Psoas muscle (tissue), 7 donors: ENCODE measurements at regions not wholly inside any gene's neighbourhood (a gene's known extent, or its start where the extent isn't known, plus 50 kb on each side); places are given as distances from the start of the nearest gene placed in this dataset.

Source experiments
- ATAC-seq, 4 donors: fragments of 200-7000 bp; cut with Tn5 transposase; one replicate each; pipeline ENCODE4 v1.9.1; 2020; ENCODE audit warnings: moderate library complexity in 3 of 4, mild to moderate bottlenecking in 2 of 4
- DNase-seq, 2 donors: peaks; one replicate each; pipeline ENCODE4 v3.0.0-alpha.2; 2020
- H3K27ac ChIP-seq: fragments of 200-600 bp; one replicate; pipeline ENCODE4 v1.8.0; 2022
- H3K27me3 ChIP-seq, 3 donors: fragments of 200-600 bp in 1 of 3; one replicate each; pipeline versions ENCODE4 v1.6.1 to v1.8.0; 2013 to 2022; ENCODE audit warnings: low read length in 2 of 3, mild to moderate bottlenecking in 2 of 3, moderate library complexity in 1 of 3; ENCODE audit not compliant: insufficient read depth in 3 of 3
- H3K36me3 ChIP-seq, 2 donors: fragments of 200-600 bp in 1 of 2; one replicate each; pipeline versions ENCODE4 v1.6.1 to v1.8.0; 2013 to 2022; ENCODE audit warnings: low read depth in 1 of 2, mild to moderate bottlenecking in 1 of 2, moderate library complexity in 1 of 2; ENCODE audit not compliant: insufficient read depth in 1 of 2
- H3K4me1 ChIP-seq: fragments of 200-600 bp; one replicate; pipeline ENCODE4 v1.8.0; 2022
- H3K4me3 ChIP-seq: fragments of 200-600 bp; one replicate; pipeline ENCODE4 v1.8.0; 2022; ENCODE audit warnings: mild to moderate bottlenecking
- H3K9me3 ChIP-seq: fragments of 200-600 bp; one replicate; pipeline ENCODE4 v1.8.0; 2022
- CTCF ChIP-seq: fragments of 200-600 bp; IDR thresholded peaks from one replicate; pipeline ENCODE4 v1.8.0; 2022; ENCODE audit warnings: antibody characterized with exemption
- whole genome bisulfite sequencing, 3 donors: extraction: QIAGEN DNeasy Blood & Tissue Kit; methylation state at CpG; one replicate each; pipeline versions ENCODE4 v1.1.6 to v1.1.7; 2013; 5-methylcytosine and 5-hydroxymethylcytosine counted together
- intact Hi-C, 2 donors: fragments of 100-400 bp; cut with DNase I; formaldehyde crosslinking; loops; one replicate each; pipeline versions ENCODE4 v1.11.0 to v1.14.2; 2022
- donor health status: healthy with polysubstance abuse.
- donor health status: DM: no; HTN: no; CAD: no; lungs with moderate emphysema.
- donor health status: Bipolar disorder and iron deficiency.
- donor health status: healthy.
- donor health status: DM: yes; HTN: yes; CAD: no.
- donor health status: DM: no; HTN: no; CAD: no.
- donor health status: DM: yes; HTN: yes; CAD: no.

- Histone ChIP-seq H3K36me3 (no peaks in the 10 kb centered on the region), H3K9me3 (no peaks in the 10 kb centered on the region), H3K4me3 (no peak overlapping the region), H3K27me3 (no peaks in the 10 kb centered on the region), H3K4me1 (no peaks in the 10 kb centered on the region), H3K27ac (no peak overlapping the region)
- DNase-seq (no peak), ATAC-seq (no peak)
- intact Hi-C loops, result no loop called here
- no peak for TF ChIP-seq CTCF
- WGBS, 3 donors, result 78 to 100% (median 83%) methylated on average over 1 of the region's 1 CpG
Measured at GRCh38 chr21:18060402-18060801, 184.2 kb upstream of the CHODL start.

- no peaks in the 10 kb centered on the region for H3K27me3 ChIP-seq
- H3K9me3 ChIP-seq, result no peaks in the 10 kb centered on the region
- intact Hi-C loops, result no loop called here
- DNase-seq (no peak), ATAC-seq (no peak)
- H3K4me3 ChIP-seq, result no peak overlapping the region
- H3K4me1 ChIP-seq, result no peaks in the 10 kb centered on the region
- no peak overlapping the region for H3K27ac ChIP-seq
- H3K36me3 ChIP-seq, result no peaks in the 10 kb centered on the region
- WGBS, 3 donors, result 54 to 78% (median 69%) methylated on average over 3 of the region's 3 CpGs
- TF ChIP-seq CTCF, result no peak
Measured at GRCh38 chr21:18058731-18059398, 185.8 kb upstream of the CHODL start.

- Histone ChIP-seq H3K4me3 (no peak overlapping the region), H3K36me3 (no peaks in the 10 kb centered on the region), H3K9me3 (no peaks in the 10 kb centered on the region), H3K4me1 (no peaks in the 10 kb centered on the region), H3K27me3 (no peaks in the 10 kb centered on the region), H3K27ac (no peak overlapping the region)
- ATAC-seq (no peak), DNase-seq (no peak)
- 29 to 45% (median 34%) methylated on average over 1 of the region's 1 CpG for WGBS, 3 donors
- no peak for TF ChIP-seq CTCF
- intact Hi-C loops, result no loop called here
Measured at GRCh38 chr21:18053151-18053550, 191.5 kb upstream of the CHODL start.

GRCh38 chr21:18049461-18049860 is 195.2 kb upstream of the CHODL start:
- no peaks in the 10 kb centered on the region for H3K4me1 ChIP-seq
- H3K4me3 ChIP-seq, result no peak overlapping the region
- H3K36me3 ChIP-seq, result no peaks in the 10 kb centered on the region
- no peak for TF ChIP-seq CTCF
- intact Hi-C loops, result no loop called here
- WGBS, 3 donors, result 38 to 49% (median 39%) methylated on average over 2 of the region's 2 CpGs
- H3K9me3 ChIP-seq, result no peaks in the 10 kb centered on the region
- ATAC-seq (no peak), DNase-seq (no peak)
- H3K27me3 ChIP-seq, result no peaks in the 10 kb centered on the region
- no peak overlapping the region for H3K27ac ChIP-seq

- peak; percentile 8 for TF ChIP-seq CTCF
- intact Hi-C loops, result no loop called here
Measured at GRCh38 chr21:18041012-18041411, 203.6 kb upstream of the CHODL start.

More at GRCh38 chr21:18041012-18041411, 203.6 kb upstream of the CHODL start:
- no peaks in the 10 kb centered on the region for H3K27me3 ChIP-seq
- no peak overlapping the region for H3K4me3 ChIP-seq
- no peaks in the 10 kb centered on the region for H3K9me3 ChIP-seq
- no peak for DNase-seq
- WGBS, 3 donors, result 18 to 34% (median 24%) methylated on average over 3 of the region's 3 CpGs
- no peaks in the 10 kb centered on the region for H3K36me3 ChIP-seq
- H3K27ac ChIP-seq, result no peak overlapping the region
- no peaks in the 10 kb centered on the region for H3K4me1 ChIP-seq
- ATAC-seq, result no peak
